Caco-2 (cell line): ENCODE measurements at regions not wholly inside any gene's neighbourhood (a gene's known extent, or its start where the extent isn't known, plus 50 kb on each side); places are given as distances from the start of the nearest gene placed in this dataset.

ENCODE experiments used
- BruUV-seq: library from RNA; stranded (reverse); fragments of 400-500 nt; replicated peaks from 2 replicates; lab custom pipeline; 2021; lab: Mats Ljungman, UMichigan
- CTCF ChIA-PET: fragments of 300-600 bp; sonication (Branson Sonifier 250); formaldehyde crosslinking; loops from one replicate; lab custom pipeline; 2022; ENCODE audit warnings: antibody characterized with exemption; lab: Charles Lee
- POLR2A ChIA-PET: fragments of 300-600 bp; sonication (Branson Sonifier 250); formaldehyde crosslinking; loops from one replicate; lab custom pipeline; 2022; ENCODE audit warnings: antibody characterized with exemption; lab: Charles Lee
- DNase-seq, 2 experiments: peaks; one replicate each; pipeline versions ENCODE4 v3.0.0 to v3.0.0-alpha.2; 2020 to 2022
- H3K27me3 ChIP-seq: replicated peaks from 2 replicates; pipeline ENCODE4 v1.6.0; 2011; ENCODE audit warnings: low read length; ENCODE audit not compliant: control insufficient read depth, insufficient read depth
- H3K36me3 ChIP-seq: 2 replicates; pipeline ENCODE4 v1.5.1; 2011; ENCODE audit warnings: low read length; ENCODE audit not compliant: control insufficient read depth, insufficient read depth
- H3K4me1 ChIP-seq: fragments of 250-450 bp; sonication (Bioruptor Pico); 2 replicates; pipeline ENCODE4 v1.5.1; 2020; ENCODE audit warnings: mild to moderate bottlenecking
- H3K4me3 ChIP-seq: 2 replicates; pipeline ENCODE4 v1.5.1; 2011; ENCODE audit warnings: low read depth, mild to moderate bottlenecking, control low read depth, low read length
- H3K9me3 ChIP-seq: fragments of 250-450 bp; sonication (Bioruptor Pico); 2 replicates; pipeline ENCODE4 v1.5.1; 2020; ENCODE audit warnings: mild to moderate bottlenecking, moderate library complexity
- H3K27ac Mint-ChIP-seq: one replicate; pipeline ENCODE4 v1.8.0; 2022; ENCODE audit warnings: mixed read lengths; ENCODE audit not compliant: unreplicated experiment
- H3K27me3 Mint-ChIP-seq: one replicate; pipeline ENCODE4 v1.8.0; 2022; ENCODE audit warnings: mixed read lengths; ENCODE audit not compliant: insufficient read depth, unreplicated experiment
- H3K36me3 Mint-ChIP-seq: one replicate; pipeline ENCODE4 v1.8.0; 2022; ENCODE audit warnings: mild to moderate bottlenecking, mixed read lengths; ENCODE audit not compliant: insufficient read depth, unreplicated experiment
- H3K4me1 Mint-ChIP-seq: one replicate; pipeline ENCODE4 v1.8.0; 2022; ENCODE audit warnings: low read depth, mixed read lengths; ENCODE audit not compliant: unreplicated experiment
- H3K4me3 Mint-ChIP-seq: one replicate; pipeline ENCODE4 v1.8.0; 2022; ENCODE audit warnings: mild to moderate bottlenecking, moderate library complexity, mixed read lengths; ENCODE audit not compliant: unreplicated experiment
- H3K9me3 Mint-ChIP-seq: one replicate; pipeline ENCODE4 v1.8.0; 2022; ENCODE audit warnings: mixed read lengths; ENCODE audit not compliant: unreplicated experiment
- CTCF ChIP-seq, 2 experiments: fragments of 200-600 bp in 1 of 2; IDR thresholded peaks; 1 replicate in 1 of 2; 2 replicates in 1 of 2; pipeline versions ENCODE4 v1.5.1 to v1.8.0; 2011 to 2022; ENCODE audit warnings: antibody characterized with exemption in 1 of 2, control low read depth in 1 of 2, inconsistent platforms in 1 of 2, low read depth in 1 of 2, low read length in 1 of 2, mild to moderate bottlenecking in 1 of 2, moderate library complexity in 1 of 2; ENCODE audit not compliant: insufficient read depth in 1 of 2, severe bottlenecking in 1 of 2, unreplicated experiment in 1 of 2
- intact Hi-C: fragments of 100-400 bp; cut with micrococcal nuclease; formaldehyde crosslinking; loops from one replicate; pipeline ENCODE4 v1.10.0; 2022; ENCODE audit not compliant: unreplicated experiment

GRCh38 chr16:5533321-5533888 lies 435.8 kb upstream of the EEF2KMT start:
- TF ChIP-seq CTCF (IDR thresholded peaks at IDR 0.05; ENCODE audit: insufficient read depth in 1 of 2, low read depth in 1 of 2, low read length in 1 of 2, severe bottlenecking in 1 of 2, unreplicated experiment in 1 of 2) = no peak
- Mint-ChIP-seq H3K27ac (no peak overlapping the region), H3K9me3 (no peaks in the 10 kb centered on the region), H3K4me1 (no peaks in the 10 kb centered on the region), H3K27me3 (no peaks in the 10 kb centered on the region), H3K4me3 (no peak overlapping the region), H3K36me3 (no peaks in the 10 kb centered on the region)
- no peaks in the 10 kb centered on the region for H3K36me3 ChIP-seq
- no peak overlapping the region for H3K4me3 ChIP-seq
- H3K4me1 ChIP-seq = no peaks in the 10 kb centered on the region
- no peak for DNase-seq
- no TSS peak for BruUV-seq
- H3K27me3 ChIP-seq = no peaks in the 10 kb centered on the region; the same call in 1 of the 2 replicates
- ChIA-PET CTCF (no interaction called here), POLR2A (no interaction called here)
- H3K9me3 ChIP-seq = no peaks in the 10 kb centered on the region
- intact Hi-C loops = no loop called here

DNA sequence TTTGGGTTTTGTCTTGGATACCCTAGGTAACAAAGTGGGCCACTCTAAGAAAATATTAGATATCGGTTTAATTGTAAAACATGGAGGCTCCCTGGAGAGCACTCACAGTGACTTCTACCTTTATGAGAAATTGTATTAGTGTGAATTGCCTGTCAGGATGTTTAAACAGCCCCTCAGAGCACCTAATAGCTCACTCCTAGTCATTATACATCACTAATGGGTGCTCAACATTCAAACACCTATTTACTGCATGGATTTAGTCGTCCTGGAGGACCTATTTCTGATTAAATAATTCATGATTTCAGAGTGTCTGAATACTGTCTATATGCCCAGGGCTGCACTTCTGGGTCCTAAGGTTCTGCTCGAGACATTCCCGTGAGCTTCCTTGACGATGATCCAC lies 430.2 kb upstream of the EEF2KMT start:
- no peak for DNase-seq
- intact Hi-C loops = no loop called here
- H3K27ac Mint-ChIP-seq = no peak overlapping the region
- CTCF ChIA-PET = no interaction called here
- no peaks in the 10 kb centered on the region for H3K27me3 ChIP-seq
- H3K27me3 Mint-ChIP-seq = no peaks in the 10 kb centered on the region
- H3K4me1 Mint-ChIP-seq = no peaks in the 10 kb centered on the region
- BruUV-seq = no TSS peak
- no peak for TF ChIP-seq CTCF (IDR thresholded peaks at IDR 0.05; ENCODE audit: insufficient read depth in 1 of 2, low read depth in 1 of 2, low read length in 1 of 2, severe bottlenecking in 1 of 2, unreplicated experiment in 1 of 2)
- no peak overlapping the region for H3K4me3 Mint-ChIP-seq
- no peaks in the 10 kb centered on the region for H3K4me1 ChIP-seq
- no peaks in the 10 kb centered on the region for H3K9me3 ChIP-seq
- POLR2A ChIA-PET = no interaction called here
- H3K36me3 ChIP-seq = no peaks in the 10 kb centered on the region
- H3K36me3 Mint-ChIP-seq = no peaks in the 10 kb centered on the region
- no peaks in the 10 kb centered on the region for H3K9me3 Mint-ChIP-seq
- no peak overlapping the region for H3K4me3 ChIP-seq

DNA sequence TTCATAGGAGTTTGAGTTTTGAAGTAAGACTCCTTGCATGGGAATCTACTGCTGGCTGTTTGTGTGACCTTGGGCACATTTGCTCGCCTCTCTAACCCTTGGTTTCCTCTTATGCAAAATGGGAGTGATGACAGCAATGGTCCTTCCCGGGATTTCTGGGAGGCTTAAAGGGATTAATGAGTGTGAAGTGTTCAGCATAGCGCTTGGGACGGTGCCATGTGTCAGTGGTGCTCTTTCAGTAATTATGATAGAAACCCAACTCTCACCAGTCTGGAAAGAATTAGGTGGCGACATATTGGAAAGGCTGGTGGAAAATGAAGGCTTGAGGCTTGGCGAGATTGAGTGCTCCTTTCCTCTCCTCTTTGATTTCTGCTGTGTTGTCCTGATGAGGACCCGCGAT lies 429.2 kb upstream of the EEF2KMT start:
- H3K4me1 Mint-ChIP-seq = no peaks in the 10 kb centered on the region
- TF ChIP-seq CTCF (IDR thresholded peaks at IDR 0.05; ENCODE audit: insufficient read depth in 1 of 2, low read depth in 1 of 2, low read length in 1 of 2, severe bottlenecking in 1 of 2, unreplicated experiment in 1 of 2) = no peak
- H3K9me3 Mint-ChIP-seq = no peaks in the 10 kb centered on the region
- no TSS peak for BruUV-seq
- ChIA-PET CTCF (no interaction called here), POLR2A (no interaction called here)
- H3K4me3 ChIP-seq = no peak overlapping the region
- H3K27me3 Mint-ChIP-seq = no peaks in the 10 kb centered on the region
- H3K4me1 ChIP-seq = no peaks in the 10 kb centered on the region
- no peak overlapping the region for H3K27ac Mint-ChIP-seq
- DNase-seq = no peak
- intact Hi-C loops = no loop called here
- no peaks in the 10 kb centered on the region for H3K36me3 Mint-ChIP-seq
- H3K27me3 ChIP-seq = no peaks in the 10 kb centered on the region
- H3K4me3 Mint-ChIP-seq = no peak overlapping the region
- no peaks in the 10 kb centered on the region for H3K9me3 ChIP-seq
- H3K36me3 ChIP-seq = no peaks in the 10 kb centered on the region
